AG09309 (cell line): ENCODE measurements at regions not wholly inside any gene's neighbourhood (a gene's known extent, or its start where the extent isn't known, plus 50 kb on each side); places are given as distances from the start of the nearest gene placed in this dataset.

ENCODE experiments used
- DNase-seq: peaks from one replicate; pipeline ENCODE4 v3.0.0-alpha.2; 2010; ENCODE audit warnings: low read depth
- H3K4me3 ChIP-seq: 2 replicates; pipeline ENCODE4 v1.5.1; 2011; ENCODE audit warnings: mild to moderate bottlenecking, low read depth, low read length, moderate library complexity; ENCODE audit not compliant: control insufficient read depth
- CTCF ChIP-seq: IDR thresholded peaks from 2 replicates; pipeline ENCODE4 v1.5.1; 2011; ENCODE audit warnings: mild to moderate bottlenecking, low read depth, low read length, inconsistent platforms; ENCODE audit not compliant: insufficient read depth, control insufficient read depth; ENCODE audit errors: missing control alignments

- no peak for DNase-seq
- no peak for TF ChIP-seq CTCF
These were observed 337.8 kb downstream of the BTBD3 start for GRCh38 chr20:12255461-12255970.

GRCh38 chr20:12256806-12257205 is 339.1 kb downstream of the BTBD3 start:
- H3K4me3 ChIP-seq, result no peak overlapping the region
- no peak for DNase-seq
- TF ChIP-seq CTCF, result no peak

More at GRCh38 chr20:12255461-12255970, 337.8 kb downstream of the BTBD3 start:
- H3K4me3 ChIP-seq, result no peak overlapping the region

- H3K4me3 ChIP-seq, result no peak overlapping the region
- no peak for DNase-seq
- no peak for TF ChIP-seq CTCF
These were observed 345.1 kb downstream of the BTBD3 start for GRCh38 chr20:12262747-12263146.

- H3K4me3 ChIP-seq, result no peak overlapping the region
- no peak for TF ChIP-seq CTCF
- no peak for DNase-seq
These were observed 347.0 kb downstream of the BTBD3 start for GRCh38 chr20:12264711-12265110.

GRCh38 chr20:12265662-12266061 is 348.0 kb downstream of the BTBD3 start:
- no peak for TF ChIP-seq CTCF
- no peak overlapping the region for H3K4me3 ChIP-seq
- no peak for DNase-seq

- no peak overlapping the region for H3K4me3 ChIP-seq
- DNase-seq, result no peak
- no peak for TF ChIP-seq CTCF
These were observed 351.9 kb downstream of the BTBD3 start for GRCh38 chr20:12269579-12269978.

GRCh38 chr20:12270863-12271262 is 353.2 kb downstream of the BTBD3 start:
- H3K4me3 ChIP-seq, result no peak overlapping the region
- no peak for TF ChIP-seq CTCF
- DNase-seq, result no peak
